ENCODE measurements at regions not wholly inside any gene's neighbourhood (a gene's known extent, or its start where the extent isn't known, plus 50 kb on each side); places are given as distances from the start of the nearest gene placed in this dataset.
"Not testable (repeated sequence)": the region's sequence is repeated elsewhere in the genome, so short reads cannot be mapped to it uniquely, and the experiment has no call there.

- DNase-seq (ENCODE audit: low read depth, low spot score): no peak
These were observed 254.4 kb upstream of the EXOC2 start for GRCh38 chr6:947235-947934.

GRCh38 chr6:946546-946945 is 253.6 kb upstream of the EXOC2 start:
- DNase-seq (ENCODE audit: low read depth, low spot score): peak; percentile 13

DNA sequence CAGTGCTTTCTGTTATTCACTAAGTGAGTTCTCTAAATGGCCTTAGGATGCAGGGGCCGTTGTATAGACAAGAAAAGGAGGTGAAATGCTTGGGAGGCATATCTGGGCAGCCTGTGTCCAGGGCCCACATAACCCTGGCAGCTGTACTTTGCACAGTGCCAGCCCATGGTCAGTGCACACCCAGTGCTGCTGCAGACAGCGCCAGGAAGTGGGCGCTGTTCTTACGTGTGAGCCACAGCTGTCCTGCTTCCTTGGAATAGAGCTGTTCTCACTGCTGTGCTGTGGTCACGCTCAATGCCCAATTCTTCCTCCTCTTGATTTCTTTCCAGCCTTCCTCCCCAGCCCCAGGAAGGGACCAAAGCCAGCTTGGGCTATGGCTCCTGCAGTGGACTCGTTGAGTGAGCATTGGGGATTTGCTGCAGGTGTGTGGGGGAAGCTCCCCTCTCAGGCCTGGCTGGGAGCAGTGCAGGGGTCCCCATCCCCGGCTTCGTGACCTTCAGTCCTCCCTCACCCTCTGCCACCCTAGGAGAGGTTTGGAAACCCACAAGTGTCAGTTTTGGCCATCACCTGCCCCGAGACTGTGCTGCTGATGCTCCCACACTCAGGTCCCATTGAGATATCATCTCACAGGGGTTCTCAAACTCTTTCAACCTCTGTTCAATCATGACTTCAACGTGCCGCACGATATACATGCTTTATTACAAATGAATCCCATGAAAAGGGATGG is 246.8 kb upstream of the EXOC2 start:
- no peak for DNase-seq (ENCODE audit: low read depth, low spot score)

DNA sequence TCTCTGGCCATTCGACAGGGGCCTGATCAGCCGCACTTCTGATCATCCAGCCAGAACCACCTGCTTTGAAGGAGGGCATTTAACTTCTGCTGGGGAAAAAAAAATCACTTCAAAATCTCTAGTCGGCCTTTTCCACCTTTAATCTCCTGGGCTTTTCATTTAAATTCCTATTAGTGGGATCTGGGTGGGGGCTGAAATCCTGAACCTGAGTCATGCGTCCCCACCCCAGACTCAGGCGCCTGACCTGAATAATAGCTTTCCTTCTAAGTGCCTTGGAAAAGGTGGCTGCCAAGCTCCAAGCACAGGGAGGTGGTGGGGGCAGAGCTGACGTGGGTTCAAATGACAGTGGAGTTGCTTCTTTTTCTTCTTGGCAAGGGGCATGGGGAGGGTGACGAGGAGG is 246.0 kb upstream of the EXOC2 start:
- DNase-seq (ENCODE audit: low read depth, low spot score): no peak

DNA sequence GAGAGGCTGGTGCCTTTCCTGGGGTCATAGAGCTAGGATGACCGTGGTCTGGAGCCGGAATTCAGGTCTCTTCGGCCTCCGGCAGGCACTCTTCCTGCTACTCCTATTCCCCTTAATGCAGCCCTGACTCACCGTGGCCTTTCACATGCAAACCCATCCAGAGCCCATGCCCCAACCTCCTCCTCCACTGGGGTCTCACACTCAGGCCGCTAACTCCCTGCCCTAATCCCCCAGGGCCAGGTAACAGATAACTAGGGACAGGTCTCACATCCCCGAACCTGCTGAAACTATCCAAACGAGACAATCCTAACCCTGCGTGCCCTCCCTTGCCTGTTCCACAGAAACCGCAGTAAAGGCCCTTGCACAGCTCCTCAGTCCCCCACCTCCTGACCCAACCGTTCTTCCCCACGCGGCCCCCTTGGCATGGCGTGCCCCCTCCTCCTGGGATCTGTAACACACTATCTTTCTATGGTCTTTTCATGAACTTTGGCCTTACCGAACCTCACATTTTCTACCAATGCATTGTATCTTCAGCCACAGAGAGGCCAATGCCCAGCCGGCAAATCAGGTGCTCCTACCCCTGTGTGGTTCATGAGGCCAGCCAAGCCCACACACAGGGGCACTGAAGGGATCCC is 245.4 kb upstream of the EXOC2 start:
- no peak for DNase-seq (ENCODE audit: low read depth, low spot score)

DNA sequence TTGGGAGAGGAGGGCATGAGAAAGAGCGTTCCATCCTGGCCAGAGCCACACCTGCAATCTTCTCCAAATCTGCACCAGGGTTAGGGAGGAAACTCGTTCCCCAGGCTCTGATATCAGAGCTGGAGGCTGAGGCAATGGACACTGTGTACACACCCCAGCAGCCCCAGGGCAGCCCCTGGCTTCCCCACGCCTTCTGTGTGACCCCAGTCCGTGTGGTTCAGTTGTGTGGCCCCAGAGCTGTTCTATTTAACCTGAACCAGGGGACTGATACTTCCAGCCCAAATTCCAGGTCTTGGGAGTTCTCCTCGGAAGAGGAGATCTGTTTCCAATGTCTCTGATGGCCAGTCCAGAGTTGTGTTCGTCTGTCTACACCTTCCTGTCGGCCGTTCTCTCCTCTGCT is 242.6 kb upstream of the EXOC2 start:
- no peak for DNase-seq (ENCODE audit: low read depth, low spot score)

GRCh38 chr6:934686-935085 is 241.7 kb upstream of the EXOC2 start:
- no peak for DNase-seq (ENCODE audit: low read depth, low spot score)

- DNase-seq (ENCODE audit: low read depth, low spot score): not testable (repeated sequence)
These were observed 239.0 kb upstream of the EXOC2 start for GRCh38 chr6:931919-932318.

DNA sequence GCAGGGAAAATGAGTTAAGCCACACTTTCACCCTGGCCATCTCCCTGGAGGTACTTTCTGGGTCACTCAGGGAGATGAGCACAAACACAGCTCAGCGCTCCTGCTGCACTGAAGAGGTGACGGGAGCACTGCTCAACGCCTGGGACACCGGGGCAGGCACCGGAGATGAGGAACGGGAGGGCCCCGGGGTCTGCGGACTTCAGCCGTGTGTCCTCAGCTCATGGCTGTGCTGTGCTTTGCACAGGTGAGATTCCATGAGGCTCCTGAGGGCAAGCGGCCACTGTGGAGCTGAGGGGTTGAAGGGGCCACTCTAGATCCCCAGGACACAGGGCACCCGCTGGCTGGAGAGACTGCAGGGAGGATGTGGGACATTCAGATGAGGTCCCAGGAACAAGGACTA is 234.2 kb upstream of the EXOC2 start:
- DNase-seq (ENCODE audit: low read depth, low spot score): no peak

DNA sequence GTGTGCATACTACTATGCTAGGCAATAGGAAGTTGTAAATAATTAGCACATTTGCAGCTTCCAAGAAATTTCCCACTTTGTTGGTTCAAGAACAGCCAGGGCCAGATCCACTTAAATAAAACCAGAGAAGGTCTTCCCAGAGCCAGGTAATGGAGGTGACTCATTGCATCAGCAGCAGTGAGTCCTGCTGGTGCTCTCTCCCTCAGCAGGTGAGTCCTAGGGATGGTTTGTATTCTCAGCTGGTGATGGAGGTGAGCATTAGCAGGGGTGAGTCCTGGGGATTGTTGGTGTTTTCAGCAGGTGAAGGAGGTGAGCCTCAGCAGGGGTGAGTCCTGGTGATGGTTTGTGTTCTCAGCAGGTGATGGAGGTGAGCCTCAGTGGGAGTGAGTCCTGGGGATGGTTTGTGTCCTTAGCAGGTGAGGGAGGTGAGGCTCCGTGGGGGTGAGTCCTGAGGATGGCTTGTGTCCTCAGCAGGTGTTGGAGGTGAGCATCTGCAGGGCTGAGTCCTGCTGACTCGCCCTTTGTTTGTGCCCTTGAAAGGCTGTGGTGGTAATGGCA is 232.8 kb upstream of the EXOC2 start:
- no peak for DNase-seq (ENCODE audit: low read depth, low spot score)

GRCh38 chr6:924661-925060 is 231.7 kb upstream of the EXOC2 start:
- no peak for DNase-seq (ENCODE audit: low read depth, low spot score)

DNA sequence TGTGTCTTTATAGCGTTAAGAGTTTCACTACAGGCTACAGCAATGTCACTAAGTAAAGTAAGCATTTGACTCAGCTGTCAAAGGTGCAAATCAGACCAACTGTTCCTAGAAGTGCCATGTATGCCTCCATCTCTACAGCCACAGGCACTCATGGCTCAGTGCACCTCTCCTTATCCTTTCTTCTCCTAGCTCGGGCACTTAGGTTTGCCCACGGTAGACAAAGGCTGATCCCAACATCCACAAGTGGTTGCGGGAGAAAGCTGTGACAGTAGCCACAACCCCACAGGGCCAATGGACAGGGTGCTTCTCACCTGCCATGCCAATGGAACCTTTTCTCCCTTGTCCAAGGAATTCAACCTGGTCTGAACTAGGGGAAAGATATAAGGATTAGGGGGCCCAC is 228.5 kb upstream of the EXOC2 start:
- DNase-seq (ENCODE audit: low read depth, low spot score): no peak

DNA sequence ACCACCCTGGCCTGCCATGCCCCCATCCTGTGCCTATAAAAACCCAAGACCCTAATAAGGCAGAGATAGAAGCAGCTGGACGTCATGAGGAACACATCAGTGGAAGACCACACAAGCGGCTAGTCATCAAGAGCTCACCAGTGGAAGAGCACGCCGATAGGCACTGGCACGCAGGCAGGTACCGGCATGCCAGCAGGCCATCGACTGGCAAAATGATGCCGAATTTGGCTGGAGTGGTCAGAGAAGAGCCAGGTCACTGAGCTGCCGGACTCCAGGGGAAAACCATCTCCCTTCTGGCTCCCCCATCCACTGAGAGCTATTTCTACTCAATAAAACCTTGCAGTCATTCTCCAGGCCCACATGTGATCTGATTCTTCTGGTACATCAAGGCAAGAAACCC is 227.6 kb upstream of the EXOC2 start:
- DNase-seq (ENCODE audit: low read depth, low spot score): no peak

GRCh38 chr6:919500-919899 is 226.6 kb upstream of the EXOC2 start:
- DNase-seq (ENCODE audit: low read depth, low spot score): no peak

DNA sequence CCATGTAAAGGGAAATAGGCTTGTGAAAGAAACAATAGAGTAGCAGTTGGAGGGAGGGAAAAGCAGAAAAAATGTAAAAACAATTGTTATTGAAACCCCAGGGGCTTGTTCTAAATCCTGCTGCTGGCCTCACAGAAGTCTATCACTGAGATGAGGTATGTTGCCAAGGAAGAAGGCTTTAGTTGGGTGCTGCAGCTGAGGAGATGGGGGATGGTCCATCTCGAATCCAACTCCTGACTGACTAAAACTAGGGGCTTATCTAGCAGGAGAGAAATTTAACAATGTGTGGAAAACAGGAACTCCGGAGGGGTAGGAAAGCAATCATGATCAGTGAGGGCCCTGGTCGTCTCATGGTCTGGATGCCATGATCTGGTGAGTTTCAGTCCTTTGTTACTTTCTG is 225.0 kb upstream of the EXOC2 start:
- DNase-seq (ENCODE audit: low read depth, low spot score): no peak

DNA sequence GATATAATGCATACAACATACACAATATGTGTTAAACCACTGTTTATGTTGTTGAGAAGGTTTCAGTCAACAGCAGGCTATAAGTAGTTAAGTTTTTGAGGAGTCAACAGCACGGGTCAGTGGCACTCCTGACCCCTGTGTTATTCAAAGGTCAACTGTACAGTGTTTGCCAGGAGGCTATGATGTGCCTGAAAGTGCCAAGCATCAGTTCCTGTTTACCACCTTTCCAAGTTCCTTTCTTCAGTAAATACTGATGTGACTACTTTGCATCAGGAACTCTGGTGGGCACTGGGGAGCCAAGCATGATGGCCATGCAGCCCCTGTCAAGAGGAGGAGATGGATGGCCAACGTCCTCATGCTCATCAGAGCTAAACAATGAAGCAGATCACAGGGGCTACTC is 224.4 kb upstream of the EXOC2 start:
- DNase-seq (ENCODE audit: low read depth, low spot score): no peak

GRCh38 chr6:916131-916530 is 223.2 kb upstream of the EXOC2 start:
- DNase-seq (ENCODE audit: low read depth, low spot score): no peak

DNA sequence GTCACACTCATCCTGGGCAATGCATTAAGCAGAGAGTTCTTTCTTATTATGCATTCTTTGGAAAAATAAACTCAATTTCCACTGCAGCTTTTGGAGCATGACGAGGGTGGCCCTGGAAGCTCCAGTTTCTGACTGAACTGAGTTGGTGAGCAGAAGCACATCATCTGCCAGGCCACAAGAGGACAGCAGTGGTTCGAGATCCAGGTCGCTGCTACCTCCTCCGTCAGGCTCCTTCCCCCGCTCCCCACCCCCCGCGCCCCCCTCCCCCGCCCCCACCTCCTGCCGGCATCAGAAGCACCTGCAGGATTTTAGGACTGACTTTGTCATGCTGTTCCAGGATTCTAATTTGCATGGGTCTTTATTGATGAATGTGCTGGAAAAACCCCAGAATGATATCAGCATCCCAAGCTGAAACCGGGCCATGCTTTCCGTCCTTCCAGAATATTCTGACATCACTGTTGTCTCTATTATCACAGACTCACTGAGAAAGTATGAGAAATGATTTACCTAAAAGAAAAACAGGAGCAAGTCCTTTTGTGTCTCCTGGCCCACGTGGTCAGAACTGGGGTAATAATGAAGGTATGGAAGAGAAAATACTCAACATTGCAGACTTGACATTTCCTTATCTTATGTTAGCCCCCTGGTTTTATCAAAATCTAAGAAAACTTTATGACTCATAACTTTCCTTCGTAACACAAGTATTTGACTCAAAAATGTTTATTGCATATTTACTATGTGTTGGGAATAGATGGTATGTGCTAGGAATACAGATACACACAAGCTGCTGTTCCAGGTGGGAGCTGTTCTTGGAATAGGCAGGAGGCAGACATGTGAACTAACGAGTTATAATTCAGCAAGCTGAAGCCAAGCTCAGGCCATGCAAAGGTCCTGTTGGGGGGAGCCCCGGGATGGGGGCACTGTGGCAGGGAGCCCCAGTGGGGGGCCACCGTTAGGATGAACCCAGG is 220.2 kb upstream of the EXOC2 start:
- DNase-seq (ENCODE audit: low read depth, low spot score): peak; percentile 51

DNA sequence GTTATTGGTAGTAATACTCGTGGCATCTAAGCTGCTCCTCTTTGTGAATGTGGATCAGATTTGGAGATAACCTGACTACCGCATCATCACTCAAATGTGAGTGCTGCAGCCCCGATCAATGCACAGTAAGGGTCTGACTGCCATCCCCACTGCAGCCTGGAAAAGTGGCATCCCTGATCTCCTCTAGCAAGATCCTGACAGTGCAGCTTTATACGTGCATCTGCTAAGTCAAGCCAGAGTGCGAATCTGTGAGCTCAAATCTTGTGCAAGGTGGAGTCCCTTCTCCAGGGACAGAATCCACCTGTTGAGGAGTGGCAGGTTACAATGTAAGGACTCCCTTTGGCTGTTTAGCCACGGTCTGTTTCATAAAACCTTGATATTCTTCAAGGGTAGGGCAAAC is 215.0 kb upstream of the EXOC2 start:
- no peak for DNase-seq (ENCODE audit: low read depth, low spot score)

GRCh38 chr6:906920-907319 is 214.0 kb upstream of the EXOC2 start:
- peak; percentile 91 for DNase-seq (ENCODE audit: low read depth, low spot score)

DNA sequence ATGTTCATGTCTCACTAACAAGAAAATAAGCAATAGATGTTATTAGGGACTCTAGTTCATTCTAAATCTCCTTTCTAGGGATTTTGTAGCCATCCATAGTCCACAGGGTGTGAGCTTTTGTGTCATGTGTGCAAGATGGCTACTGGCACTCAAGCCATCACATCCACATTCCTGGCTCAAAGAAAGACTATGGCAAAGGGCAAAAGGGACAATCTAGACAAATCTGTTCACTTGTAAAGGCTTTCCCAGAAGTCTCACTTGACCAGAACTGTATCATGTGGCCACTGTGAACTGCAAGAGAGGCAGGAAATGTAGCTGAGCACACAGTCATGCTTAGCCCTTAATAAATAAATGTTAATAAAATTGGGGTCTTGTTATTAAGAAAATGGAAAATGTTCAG is 212.6 kb upstream of the EXOC2 start:
- no peak for DNase-seq (ENCODE audit: low read depth, low spot score)

DNA sequence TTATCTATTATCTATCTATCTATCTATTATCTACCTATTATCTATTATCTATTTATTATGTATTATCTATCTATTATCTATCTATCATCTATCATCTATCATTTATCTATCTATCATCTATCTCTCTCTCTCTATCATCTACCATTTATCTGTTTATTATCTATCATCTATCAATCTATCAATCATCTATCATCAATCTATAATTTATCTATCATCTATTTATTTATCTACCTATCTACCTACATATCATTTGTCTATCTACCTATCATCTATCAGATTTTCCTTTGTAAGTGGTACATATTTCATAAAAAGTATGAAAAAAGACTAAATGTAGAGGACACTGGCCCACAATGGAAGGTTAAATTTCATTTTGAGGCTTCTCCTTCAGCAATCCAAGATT is 212.1 kb upstream of the EXOC2 start:
- no peak for DNase-seq (ENCODE audit: low read depth, low spot score)

Measured in astrocyte of the hippocampus (primary cell).